Ascending aorta (tissue), 2 donors: ENCODE measurements at regions not wholly inside any gene's neighbourhood (a gene's known extent, or its start where the extent isn't known, plus 50 kb on each side); places are given as distances from the start of the nearest gene placed in this dataset.
A peak's percentile ranks its signal among the peaks of the same experiment; 100 is the strongest.
"Not testable (repeated sequence)": the region's sequence is repeated elsewhere in the genome, so short reads cannot be mapped to it uniquely, and the experiment has no call there.

Source experiments
- DNase-seq, 2 donors: peaks; one replicate each; pipeline ENCODE4 v3.0.0-alpha.2; 2019; ENCODE audit warnings: low spot score in 2 of 2
- H3K27ac ChIP-seq, 2 donors: fragments of 200-600 bp; sonication (generic); one replicate each; pipeline ENCODE4 v1.5.1; 2016 to 2017; ENCODE audit warnings: mild to moderate bottlenecking in 1 of 2
- H3K27me3 ChIP-seq: fragments of 200-600 bp; sonication (generic); one replicate; pipeline ENCODE4 v1.5.1; 2017
- H3K36me3 ChIP-seq, 2 donors: fragments of 200-600 bp; sonication (generic); one replicate each; pipeline ENCODE4 v1.5.1; 2016
- H3K4me1 ChIP-seq, 2 donors: fragments of 200-600 bp; sonication (generic); one replicate each; pipeline ENCODE4 v1.5.1; 2016 to 2017; ENCODE audit warnings: mild to moderate bottlenecking in 1 of 2
- H3K4me3 ChIP-seq, 2 donors: fragments of 200-600 bp; sonication (generic); one replicate each; pipeline ENCODE4 v1.5.1; 2016 to 2017; ENCODE audit warnings: mild to moderate bottlenecking in 1 of 2
- H3K9me3 ChIP-seq, 2 donors: fragments of 200-600 bp; sonication (generic); one replicate each; pipeline ENCODE4 v1.5.1; 2016
- intact Hi-C: fragments of 100-400 bp; cut with DNase I; formaldehyde crosslinking; loops from one replicate; pipeline ENCODE4 v1.15.1; 2023
- TF ChIP-seq, protein P1 (sequence below), 3 experiments: fragments of 200-600 bp in 2 of 3; fragments of 450-650 bp in 1 of 3; sonication (generic) in 2 of 3; IDR thresholded peaks; one replicate each; pipeline ENCODE4 v1.5.1; 2016 to 2019; ENCODE audit warnings: antibody characterized with exemption in 3 of 3, mild to moderate bottlenecking in 1 of 3, moderate library complexity in 1 of 3

GRCh38 chr9:13034694-13035002 is 244.8 kb downstream of the MPDZ start:
- H3K27ac ChIP-seq: no peak overlapping the region

GRCh38 chr9:13035822-13036221 is 243.7 kb downstream of the MPDZ start:
- no peaks in the 10 kb centered on the region for H3K27me3 ChIP-seq
- TF ChIP-seq, protein P1, sequence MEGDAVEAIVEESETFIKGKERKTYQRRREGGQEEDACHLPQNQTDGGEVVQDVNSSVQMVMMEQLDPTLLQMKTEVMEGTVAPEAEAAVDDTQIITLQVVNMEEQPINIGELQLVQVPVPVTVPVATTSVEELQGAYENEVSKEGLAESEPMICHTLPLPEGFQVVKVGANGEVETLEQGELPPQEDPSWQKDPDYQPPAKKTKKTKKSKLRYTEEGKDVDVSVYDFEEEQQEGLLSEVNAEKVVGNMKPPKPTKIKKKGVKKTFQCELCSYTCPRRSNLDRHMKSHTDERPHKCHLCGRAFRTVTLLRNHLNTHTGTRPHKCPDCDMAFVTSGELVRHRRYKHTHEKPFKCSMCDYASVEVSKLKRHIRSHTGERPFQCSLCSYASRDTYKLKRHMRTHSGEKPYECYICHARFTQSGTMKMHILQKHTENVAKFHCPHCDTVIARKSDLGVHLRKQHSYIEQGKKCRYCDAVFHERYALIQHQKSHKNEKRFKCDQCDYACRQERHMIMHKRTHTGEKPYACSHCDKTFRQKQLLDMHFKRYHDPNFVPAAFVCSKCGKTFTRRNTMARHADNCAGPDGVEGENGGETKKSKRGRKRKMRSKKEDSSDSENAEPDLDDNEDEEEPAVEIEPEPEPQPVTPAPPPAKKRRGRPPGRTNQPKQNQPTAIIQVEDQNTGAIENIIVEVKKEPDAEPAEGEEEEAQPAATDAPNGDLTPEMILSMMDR (IDR thresholded peaks at IDR 0.05): no peak
- no peak overlapping the region for H3K4me3 ChIP-seq
- H3K4me1 ChIP-seq: no peaks in the 10 kb centered on the region
- H3K9me3 ChIP-seq: no peaks in the 10 kb centered on the region
- H3K27ac ChIP-seq: no peak overlapping the region
- intact Hi-C loops: loop anchor here (2.0 to 10.0 kb wide), 4 partner anchors 53 to 1729 kb away; no protein-coding TSS in a partner anchor
- H3K36me3 ChIP-seq: no peaks in the 10 kb centered on the region
- no peak for DNase-seq

More at GRCh38 chr9:13034694-13035002, 244.8 kb downstream of the MPDZ start:
- H3K4me1 ChIP-seq: no peaks in the 10 kb centered on the region
- DNase-seq: no peak
- no peaks in the 10 kb centered on the region for H3K9me3 ChIP-seq
- no peaks in the 10 kb centered on the region for H3K27me3 ChIP-seq
- peak overlapping the region in 1 of 2 donors; percentile 55 for H3K4me3 ChIP-seq
- intact Hi-C loops: loop anchor here (2.0 to 10.0 kb wide), 6 partner anchors 54 to 1730 kb away; no protein-coding TSS in a partner anchor
- no peaks in the 10 kb centered on the region for H3K36me3 ChIP-seq
- TF ChIP-seq, protein P1 (IDR thresholded peaks at IDR 0.05): no peak

DNA sequence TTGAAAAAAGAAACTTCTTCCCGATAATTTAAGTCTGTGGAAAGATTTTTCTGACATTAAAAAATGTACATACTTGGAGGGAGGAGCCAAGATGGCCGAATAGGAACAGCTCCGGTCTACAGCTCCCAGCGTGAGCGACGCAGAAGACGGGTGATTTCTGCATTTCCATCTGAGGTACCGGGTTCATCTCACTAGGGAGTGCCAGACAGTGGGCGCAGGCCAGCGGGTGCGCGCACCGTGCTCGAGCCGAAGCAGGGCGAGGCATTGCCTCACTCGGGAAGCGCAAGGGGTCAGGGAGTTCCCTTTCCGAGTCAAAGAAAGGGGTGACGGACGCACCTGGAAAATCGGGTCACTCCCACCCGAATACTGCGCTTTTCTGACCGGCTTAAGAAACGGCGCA is 241.7 kb downstream of the MPDZ start:
- intact Hi-C loops: loop anchor here (10.0 kb wide), 3 partner anchors 117 to 1727 kb away; no protein-coding TSS in a partner anchor
- not testable (repeated sequence) for H3K36me3 ChIP-seq

DNA sequence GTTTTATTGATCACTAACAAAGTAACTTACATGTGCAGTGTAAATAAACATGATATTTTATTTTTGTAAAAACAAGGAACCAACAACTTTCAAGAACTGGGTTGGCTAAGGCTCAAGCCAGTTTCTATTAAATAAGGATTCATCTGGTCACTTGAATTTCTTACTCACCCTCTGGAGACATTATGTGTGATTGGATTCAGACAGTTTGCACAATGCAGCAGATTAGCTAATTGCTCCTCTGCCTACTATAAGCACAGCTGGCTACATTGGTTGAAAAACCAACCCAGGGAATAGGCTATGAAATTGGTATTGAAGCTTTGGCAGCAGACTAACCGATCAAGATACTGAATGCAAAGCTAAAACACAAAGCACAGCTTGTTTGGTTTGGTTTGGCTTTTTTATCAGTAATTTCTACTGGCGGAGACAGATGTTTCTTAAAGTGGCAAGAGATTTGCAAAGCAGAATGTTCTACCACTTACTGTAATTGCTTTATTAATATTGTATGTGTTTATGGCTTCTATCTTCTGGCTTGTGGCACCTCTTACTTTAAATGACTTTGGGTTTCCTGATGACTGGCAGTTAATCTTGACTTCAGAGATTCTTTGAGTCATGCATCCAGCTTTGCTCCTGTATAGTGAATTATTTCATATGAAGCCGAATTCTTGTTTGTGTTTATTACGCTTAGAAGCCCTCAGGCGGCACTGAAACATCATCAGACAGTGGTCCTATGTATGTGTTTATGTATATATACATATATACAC is 231.5 kb downstream of the MPDZ start:
- DNase-seq: no peak
- H3K27ac ChIP-seq: no peak overlapping the region
- H3K4me1 ChIP-seq: no peaks in the 10 kb centered on the region
- TF ChIP-seq, protein P1 (IDR thresholded peaks at IDR 0.05): no peak
- H3K9me3 ChIP-seq: no peaks in the 10 kb centered on the region
- H3K36me3 ChIP-seq: no peaks in the 10 kb centered on the region
- intact Hi-C loops: no loop called here
- H3K27me3 ChIP-seq: no peaks in the 10 kb centered on the region
- H3K4me3 ChIP-seq: no peak overlapping the region

More for the DNA sequence above, 241.7 kb downstream of the MPDZ start:
- DNase-seq, H3K4me3 ChIP-seq, H3K27ac ChIP-seq, H3K27me3 ChIP-seq, H3K4me1 ChIP-seq, H3K9me3 ChIP-seq: not testable (repeated sequence)

- no peaks in the 10 kb centered on the region for H3K36me3 ChIP-seq
- H3K27me3 ChIP-seq: no peaks in the 10 kb centered on the region
- no peaks in the 10 kb centered on the region for H3K4me1 ChIP-seq
- H3K4me3 ChIP-seq: no peak overlapping the region
- TF ChIP-seq, protein P1 (IDR thresholded peaks at IDR 0.05): no peak
- intact Hi-C loops: no loop called here
- DNase-seq: no peak
- H3K27ac ChIP-seq: no peak overlapping the region
- H3K9me3 ChIP-seq: no peaks in the 10 kb centered on the region
Measured at GRCh38 chr9:13049223-13049622, 230.3 kb downstream of the MPDZ start.

GRCh38 chr9:13053504-13053903 is 226.0 kb downstream of the MPDZ start:
- no peak overlapping the region for H3K27ac ChIP-seq
- no peaks in the 10 kb centered on the region for H3K4me1 ChIP-seq
- TF ChIP-seq, protein P1 (IDR thresholded peaks at IDR 0.05): no peak
- no peaks in the 10 kb centered on the region for H3K27me3 ChIP-seq
- intact Hi-C loops: no loop called here
- H3K36me3 ChIP-seq: no peaks in the 10 kb centered on the region
- DNase-seq: no peak
- H3K9me3 ChIP-seq: no peaks in the 10 kb centered on the region
- H3K4me3 ChIP-seq: no peak overlapping the region
